EL (cell line): ENCODE measurements at regions not wholly inside any gene's neighbourhood (a gene's known extent, or its start where the extent isn't known, plus 50 kb on each side); places are given as distances from the start of the nearest gene placed in this dataset.

ENCODE experiments used
- DNase-seq: peaks from one replicate; pipeline ENCODE4 v3.0.0-alpha.2; 2016

- DNase-seq, result no peak
These were observed 155.4 kb upstream of the BMP2 start for GRCh38 chr20:6611911-6612605.

- DNase-seq, result no peak
These were observed 160.8 kb upstream of the BMP2 start for GRCh38 chr20:6606651-6607050.

GRCh38 chr20:6605055-6605935 is 162.2 kb upstream of the BMP2 start:
- no peak for DNase-seq

GRCh38 chr20:6604179-6604578 is 163.3 kb upstream of the BMP2 start:
- no peak for DNase-seq

- DNase-seq, result no peak
These were observed 167.4 kb upstream of the BMP2 start for GRCh38 chr20:6599876-6600735.

DNA sequence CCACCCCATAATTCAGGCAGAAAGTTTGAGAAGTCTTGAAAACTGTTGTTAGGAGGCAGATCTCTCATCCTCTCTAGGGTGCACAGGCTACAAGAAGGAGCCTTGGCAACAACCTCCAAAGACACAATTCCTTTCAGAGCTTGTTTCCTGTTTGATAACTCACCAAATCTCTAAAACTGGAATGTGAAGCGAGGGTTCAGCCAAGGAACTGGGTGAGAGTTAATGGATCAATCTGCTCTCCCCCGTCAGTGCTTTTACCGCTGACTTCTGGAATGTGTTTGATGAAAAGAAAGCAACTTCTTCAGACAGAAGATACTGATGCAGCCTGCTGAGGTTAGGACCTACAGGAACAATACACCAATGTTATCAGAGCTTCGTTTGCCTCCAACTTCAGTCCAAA is 171.8 kb upstream of the BMP2 start:
- DNase-seq, result no peak

- DNase-seq, result peak; percentile 40
These were observed 176.4 kb upstream of the BMP2 start for GRCh38 chr20:6590891-6591637.

GRCh38 chr20:6588296-6588695 is 179.2 kb upstream of the BMP2 start:
- no peak for DNase-seq

- peak; percentile 31 for DNase-seq
These were observed 184.2 kb upstream of the BMP2 start for GRCh38 chr20:6583134-6583738.

DNA sequence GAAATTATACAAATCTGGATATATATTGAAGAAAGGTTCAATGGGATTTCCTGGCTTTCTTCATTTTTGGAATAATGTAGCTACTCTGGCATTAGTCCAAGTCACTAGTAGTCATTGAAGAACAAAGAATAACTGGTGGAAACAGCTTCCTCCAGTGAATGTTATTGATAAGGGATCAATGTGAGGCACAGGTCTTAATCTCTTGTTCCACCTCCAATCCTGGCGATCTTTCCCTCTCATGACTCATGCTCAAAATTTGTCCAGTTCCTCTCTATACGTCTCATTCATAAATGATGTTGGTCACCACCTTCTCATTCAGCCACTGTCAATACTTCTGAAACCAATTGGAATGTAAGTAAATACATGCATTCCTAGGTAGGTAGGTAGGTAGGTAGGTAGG is 185.0 kb upstream of the BMP2 start:
- peak; percentile 0 for DNase-seq

- no peak for DNase-seq
These were observed 187.0 kb upstream of the BMP2 start for GRCh38 chr20:6580486-6580885.

GRCh38 chr20:6579824-6580223 is 187.7 kb upstream of the BMP2 start:
- no peak for DNase-seq

GRCh38 chr20:6579417-6579816 is 188.1 kb upstream of the BMP2 start:
- no peak for DNase-seq

DNA sequence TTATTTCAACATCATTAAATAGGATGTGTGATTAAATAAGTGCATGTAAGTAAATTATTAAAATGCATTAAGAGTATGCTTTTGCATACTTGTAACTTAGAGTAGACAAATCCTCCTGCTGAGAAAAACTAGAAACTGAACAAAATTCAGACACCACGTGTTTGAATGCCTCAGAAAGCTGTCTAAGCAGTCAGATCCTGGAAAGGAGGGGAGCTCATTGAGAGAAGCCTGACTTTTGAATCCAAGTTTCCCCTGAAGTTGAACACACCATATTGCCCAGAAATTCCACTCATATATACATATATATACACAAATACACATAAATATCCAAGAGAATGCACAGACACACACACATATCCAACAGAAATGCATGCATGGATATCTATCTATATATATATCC is 190.0 kb upstream of the BMP2 start:
- DNase-seq, result no peak

GRCh38 chr20:6576726-6577125 is 190.8 kb upstream of the BMP2 start:
- DNase-seq, result no peak

- DNase-seq, result peak; percentile 5
These were observed 191.5 kb upstream of the BMP2 start for GRCh38 chr20:6575912-6576401.

DNA sequence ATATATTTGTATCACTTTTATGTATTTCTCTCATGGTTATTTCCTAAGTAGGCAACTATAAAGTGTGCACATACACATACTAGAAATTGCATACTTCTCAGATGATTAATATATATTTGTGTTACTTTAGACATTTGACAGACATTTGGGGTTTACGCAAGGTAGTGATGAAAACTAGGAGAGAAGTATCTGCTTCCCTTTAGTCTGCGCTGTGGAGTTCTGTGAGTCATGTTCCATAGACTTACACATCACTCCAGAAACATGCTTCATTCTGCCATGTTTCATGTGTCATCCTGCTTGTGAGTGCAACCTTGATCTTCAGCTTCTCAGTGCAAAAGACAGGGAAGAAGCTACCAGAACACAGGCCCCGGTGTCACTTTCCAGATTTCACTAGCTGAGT is 200.7 kb upstream of the BMP2 start:
- DNase-seq, result peak; percentile 71

DNA sequence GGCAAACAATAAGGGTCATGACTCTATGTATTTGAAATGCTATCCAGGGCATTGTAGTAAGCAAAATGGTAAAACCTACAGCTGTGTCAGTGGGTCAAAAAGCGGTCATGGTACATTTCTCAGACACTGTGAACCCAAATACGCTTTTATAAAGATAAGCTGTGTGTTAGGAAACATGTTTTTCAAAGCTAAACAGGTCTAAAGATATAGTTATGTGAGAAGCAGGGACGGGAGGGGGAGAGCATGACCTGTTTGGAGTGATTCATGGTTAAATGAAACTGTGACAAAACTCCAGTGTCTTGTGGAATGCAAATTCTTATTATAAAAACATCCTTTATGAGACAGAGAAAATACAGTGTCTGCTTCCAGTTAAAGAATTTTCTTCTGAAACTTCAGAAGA is 205.4 kb upstream of the BMP2 start:
- peak; percentile 45 for DNase-seq

- DNase-seq, result no peak
These were observed 206.5 kb upstream of the BMP2 start for GRCh38 chr20:6560978-6561377.

DNA sequence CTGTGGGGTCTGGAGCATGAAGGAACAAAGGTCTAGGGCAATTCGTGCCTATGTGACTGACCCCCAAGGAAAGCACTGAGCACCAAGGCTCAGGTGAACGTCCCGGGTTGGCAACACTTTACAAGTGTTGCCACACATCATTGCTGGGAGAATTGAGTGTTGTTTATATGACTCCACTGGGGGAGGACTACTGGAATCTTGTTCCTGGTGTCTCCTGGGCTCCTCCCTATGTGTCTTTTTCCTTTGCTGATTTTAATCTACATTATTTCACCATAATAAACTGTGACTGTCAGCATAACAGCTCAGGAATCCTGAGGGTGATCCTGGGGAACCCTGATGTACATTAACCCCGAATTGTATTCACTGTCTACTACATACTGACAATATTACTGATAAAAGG is 207.7 kb upstream of the BMP2 start:
- DNase-seq, result no peak

DNA sequence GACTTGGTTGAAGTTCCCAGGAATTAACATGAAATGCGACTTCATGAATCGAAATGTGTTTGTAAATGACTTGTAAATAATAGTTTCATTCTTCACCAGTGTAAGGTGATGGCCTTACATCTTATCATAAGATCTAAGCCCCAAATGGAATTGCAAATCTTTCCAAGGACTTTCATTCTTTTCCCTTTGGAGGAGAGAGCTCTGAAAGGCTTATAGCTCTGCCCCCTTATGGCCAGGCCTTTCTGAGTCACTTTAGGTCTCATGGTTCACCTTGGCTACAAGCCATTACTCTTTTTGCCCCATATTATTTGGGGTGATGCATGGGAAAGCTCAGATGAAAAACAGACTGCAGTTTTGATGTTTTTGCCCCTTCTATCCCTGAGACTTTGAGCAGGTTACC is 209.1 kb upstream of the BMP2 start:
- DNase-seq, result peak; percentile 1
